HG03108 (cell line): ENCODE measurements at regions not wholly inside any gene's neighbourhood (a gene's known extent, or its start where the extent isn't known, plus 50 kb on each side); places are given as distances from the start of the nearest gene placed in this dataset.

Experiments used
- ATAC-seq: cut with Tn5 transposase; IDR thresholded peaks from one replicate; pipeline ENCODE4 v1.9.1; 2021; ENCODE audit warnings: moderate library complexity; ENCODE audit not compliant: unreplicated experiment

DNA sequence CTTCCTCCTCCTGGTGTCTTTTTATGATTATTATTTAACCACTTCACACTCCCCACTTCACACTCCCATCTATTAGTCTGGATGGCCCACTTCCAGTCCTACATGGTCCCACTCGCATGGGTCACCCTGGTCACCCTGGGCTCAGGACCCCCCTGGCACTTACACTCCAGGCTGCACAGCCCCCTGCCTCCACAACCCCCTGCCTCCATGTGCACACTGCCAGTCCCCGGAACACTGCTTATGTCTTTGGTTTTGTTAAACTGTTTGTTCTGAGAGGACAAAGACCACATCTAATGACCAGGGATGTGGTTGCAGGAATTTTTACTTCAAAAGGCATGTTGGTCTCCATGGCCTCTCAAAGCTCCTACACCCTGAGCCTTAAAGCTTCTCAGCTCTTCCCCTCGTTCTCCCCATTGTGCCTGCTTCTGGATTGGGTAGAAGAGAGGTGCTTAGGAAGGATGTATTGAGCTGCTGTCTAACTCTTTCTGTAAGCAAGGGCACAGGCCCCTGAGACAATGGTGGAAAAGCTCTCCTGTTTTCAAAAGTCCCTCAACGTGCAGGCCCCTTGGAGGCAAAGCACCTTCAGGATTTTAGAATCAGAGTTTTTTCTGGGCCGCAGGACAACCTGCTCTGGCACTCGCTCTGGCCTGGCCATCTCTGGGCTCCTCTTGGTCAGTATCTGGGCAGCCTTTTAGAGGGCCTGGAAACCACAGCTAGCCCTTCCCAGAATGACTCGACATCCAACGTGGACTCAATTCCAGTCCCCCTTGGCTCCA lies 150.0 kb upstream of the HAAO start:
- no peak for ATAC-seq

GRCh38 chr2:42941633-42942176 lies 149.3 kb upstream of the HAAO start:
- no peak for ATAC-seq

GRCh38 chr2:42939411-42940206 lies 147.2 kb upstream of the HAAO start:
- no peak for ATAC-seq

- ATAC-seq, result no peak
Observed at GRCh38 chr2:42938671-42939370, 146.4 kb upstream of the HAAO start.

GRCh38 chr2:42937171-42937875 lies 144.9 kb upstream of the HAAO start:
- ATAC-seq, result no peak

GRCh38 chr2:42935692-42936671 lies 143.6 kb upstream of the HAAO start:
- no peak for ATAC-seq

GRCh38 chr2:42934580-42935186 lies 142.3 kb upstream of the HAAO start:
- ATAC-seq, result no peak

DNA sequence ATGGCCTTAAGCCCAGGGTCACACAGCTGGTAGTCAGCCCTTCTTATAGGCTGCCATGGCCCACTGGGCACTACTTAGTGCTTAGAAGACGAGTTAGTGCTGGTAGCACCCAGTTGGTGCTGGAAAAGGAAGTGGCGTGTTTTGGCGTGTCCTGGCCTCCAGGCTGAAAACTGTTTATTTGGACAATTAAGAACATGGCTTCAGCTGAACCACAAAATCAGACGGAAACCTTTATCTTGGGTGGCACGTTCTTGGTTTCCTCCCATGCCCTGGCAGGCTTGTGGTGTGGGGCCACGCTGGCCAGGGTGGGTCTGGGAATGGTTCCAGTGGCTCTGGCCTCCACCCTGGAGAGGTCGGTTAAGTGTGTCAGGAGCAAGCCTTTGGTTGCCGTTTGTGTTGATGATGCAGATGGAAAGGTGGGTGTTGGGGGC lies 141.5 kb upstream of the HAAO start:
- ATAC-seq, result no peak

- no peak for ATAC-seq
Observed at GRCh38 chr2:42932271-42933151, 140.1 kb upstream of the HAAO start.

GRCh38 chr2:42931818-42932195 lies 139.4 kb upstream of the HAAO start:
- no peak for ATAC-seq

DNA sequence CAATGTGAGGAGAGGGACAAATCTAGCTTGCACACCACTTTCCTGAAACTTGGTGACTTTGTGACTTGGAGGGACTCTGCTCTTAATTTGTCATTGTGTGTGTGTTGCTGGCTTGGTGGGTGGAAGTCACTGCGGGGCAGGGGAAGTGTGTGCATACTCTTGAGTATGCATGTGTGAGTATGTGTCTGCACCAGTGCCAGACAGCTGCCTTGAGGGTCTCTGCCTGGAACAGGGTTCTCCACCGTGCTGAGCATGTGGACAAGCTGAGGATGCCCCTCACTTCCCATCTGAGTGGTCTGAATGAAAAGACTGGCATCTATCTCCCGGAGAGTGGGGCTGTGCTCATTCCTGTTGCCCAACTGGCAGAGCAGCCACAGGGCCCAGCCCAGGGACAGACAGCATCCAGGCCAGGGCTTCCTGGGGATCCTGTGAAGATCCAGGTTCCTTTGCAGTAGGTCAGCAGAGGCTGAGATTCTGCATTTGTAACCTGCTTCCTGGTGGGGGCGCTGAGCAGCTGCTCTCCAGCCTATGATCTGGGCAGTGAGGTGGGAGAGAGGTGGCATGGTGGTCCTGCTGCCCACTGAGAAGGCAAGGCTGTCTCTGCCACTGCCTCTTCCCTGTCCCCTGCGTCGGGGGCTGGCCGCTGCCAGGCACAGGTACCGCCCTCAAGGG lies 138.9 kb upstream of the HAAO start:
- no peak for ATAC-seq

DNA sequence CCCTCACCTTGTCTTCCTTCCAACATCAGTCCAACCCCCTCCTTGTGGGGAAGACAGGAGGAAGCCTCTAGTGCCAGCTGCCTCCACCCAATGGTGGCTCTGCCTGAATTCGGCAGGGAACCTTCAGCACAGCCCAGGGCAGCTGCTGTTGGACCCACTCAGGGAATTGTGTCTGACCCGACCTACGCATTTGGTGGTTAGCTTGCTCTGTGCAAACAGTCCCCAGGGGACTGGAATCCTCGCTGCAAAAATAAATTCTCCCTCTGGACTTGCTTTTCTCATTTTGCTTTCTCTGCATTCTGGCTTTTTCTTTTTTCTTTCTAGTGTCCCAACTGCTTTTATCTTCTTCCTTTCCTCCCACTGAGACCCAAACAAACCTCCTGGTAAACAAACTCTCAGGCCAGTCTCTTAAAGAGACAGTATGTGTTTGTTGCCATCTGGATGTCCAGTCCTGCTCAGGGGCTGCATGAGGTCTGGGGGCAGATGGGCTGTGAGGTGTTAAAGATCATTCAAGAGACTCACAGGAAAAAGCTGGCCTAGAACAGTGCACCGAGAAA lies 137.7 kb upstream of the HAAO start:
- ATAC-seq, result no peak

- no peak for ATAC-seq
Observed at GRCh38 chr2:42929546-42930024, 137.2 kb upstream of the HAAO start.

GRCh38 chr2:42928692-42929545 lies 136.5 kb upstream of the HAAO start:
- no peak for ATAC-seq

- ATAC-seq, result no peak
Observed at GRCh38 chr2:42928161-42928691, 135.8 kb upstream of the HAAO start.
